ENCODE measurements at regions not wholly inside any gene's neighbourhood (a gene's known extent, or its start where the extent isn't known, plus 50 kb on each side); places are given as distances from the start of the nearest gene placed in this dataset.
A peak's percentile ranks its signal among the peaks of the same experiment; 100 is the strongest.

DNA sequence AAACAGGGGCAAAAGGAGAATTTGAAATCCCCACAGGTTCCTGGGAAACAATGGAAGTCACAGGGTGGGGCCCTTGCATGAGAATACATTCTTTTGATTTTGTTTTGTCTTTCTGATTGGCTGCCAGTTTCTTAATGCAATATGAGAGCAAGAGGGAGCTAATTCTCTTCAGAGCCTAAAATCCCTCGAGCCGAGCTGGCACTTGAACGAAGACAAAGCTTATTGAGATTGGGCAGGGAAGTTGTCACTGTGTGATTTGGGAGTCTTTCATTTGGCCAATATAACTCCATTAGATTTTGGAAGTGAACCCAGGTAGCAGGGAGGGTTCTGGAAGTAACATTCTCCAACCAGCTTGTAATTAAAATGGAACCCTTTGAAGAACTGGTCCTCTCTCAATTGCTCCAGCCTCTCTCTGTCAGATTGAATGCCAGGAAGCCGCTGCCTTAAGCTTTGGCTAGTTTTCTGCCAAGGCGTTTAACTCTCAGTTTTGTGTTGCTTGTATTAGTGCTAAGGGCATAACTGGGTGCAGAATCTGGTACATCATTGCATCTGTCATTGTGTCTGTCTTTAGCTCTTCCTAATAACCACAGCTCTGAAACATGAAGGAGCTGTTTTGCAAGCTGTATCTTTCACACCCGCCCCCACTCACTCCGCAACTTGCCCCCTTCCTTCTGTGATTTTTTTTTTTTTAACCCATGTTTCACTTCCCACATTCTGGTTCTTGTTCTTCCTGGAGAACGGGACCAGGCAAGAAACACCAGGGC is 272.0 kb downstream of the MAF start:
- no peak for DNase-seq

DNA sequence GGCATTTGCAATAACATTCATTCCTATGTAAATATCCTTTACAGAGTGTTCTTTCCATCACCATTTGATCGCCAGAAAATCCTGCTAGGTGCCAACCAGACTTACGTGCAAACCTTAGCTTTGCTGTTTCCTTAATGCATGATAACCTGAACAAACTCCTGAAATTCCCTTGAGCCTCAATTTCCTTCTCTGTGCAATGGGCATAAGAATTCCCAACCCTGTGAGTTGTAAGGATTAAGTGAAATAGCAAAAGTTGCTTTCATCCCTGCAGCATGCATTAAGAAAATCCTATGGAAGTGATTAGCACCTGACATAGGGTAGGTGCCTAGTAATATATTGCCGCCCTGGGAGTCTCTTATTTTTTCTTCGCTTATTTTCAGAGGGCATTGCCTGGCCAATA is 272.7 kb downstream of the MAF start:
- DNase-seq = no peak

DNA sequence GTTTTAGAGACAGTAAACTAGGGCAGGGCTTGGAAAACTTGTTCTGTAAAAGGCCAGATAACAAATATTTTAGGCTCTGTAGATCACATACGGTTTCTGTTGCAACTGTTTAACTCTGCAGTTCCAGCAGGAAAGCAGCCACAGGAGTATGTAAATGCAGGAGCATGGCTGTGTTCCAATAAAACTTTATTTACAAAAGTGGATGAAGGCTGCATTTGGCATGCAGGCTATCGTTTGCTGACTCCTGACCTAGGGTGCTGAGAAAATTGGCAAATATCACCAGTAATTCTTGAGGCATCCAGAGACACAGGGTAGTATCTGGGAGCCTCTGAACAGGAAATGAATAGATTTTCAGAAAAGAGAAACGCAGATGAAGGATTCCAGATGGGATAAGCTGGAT is 274.0 kb downstream of the MAF start:
- no peak for DNase-seq

DNA sequence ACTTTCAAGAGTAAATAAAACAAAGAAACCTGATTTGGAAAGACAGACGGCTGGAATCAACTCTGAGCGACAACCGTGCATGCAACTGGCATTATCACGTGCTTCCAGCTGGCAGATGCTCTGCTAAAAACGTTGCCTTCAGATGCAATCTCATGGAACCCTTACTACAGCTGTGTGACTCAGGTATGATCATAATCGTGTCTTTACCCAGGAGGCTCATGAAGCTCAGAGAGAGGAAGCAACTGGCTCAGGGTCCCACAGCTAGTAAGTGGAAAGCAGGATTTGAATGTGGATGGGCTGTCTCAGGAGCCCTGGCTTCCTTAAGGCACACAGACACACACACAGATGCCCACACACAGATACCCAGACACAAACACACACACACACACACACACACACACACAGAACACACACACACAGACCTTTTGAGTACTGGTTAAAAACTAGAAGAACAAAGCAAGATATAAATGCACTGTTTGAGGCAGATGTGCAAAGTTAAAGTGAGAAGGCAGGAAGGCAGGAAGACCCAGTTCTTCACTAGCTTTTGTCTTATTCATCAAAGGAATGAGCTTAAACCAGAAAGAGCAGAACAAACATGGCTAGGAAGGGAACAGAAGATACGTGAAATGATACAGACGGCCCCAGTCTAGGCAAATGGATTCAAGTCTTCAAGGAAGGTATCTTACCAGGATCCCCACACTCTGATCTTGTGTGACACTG is 275.2 kb downstream of the MAF start:
- DNase-seq = no peak

DNA sequence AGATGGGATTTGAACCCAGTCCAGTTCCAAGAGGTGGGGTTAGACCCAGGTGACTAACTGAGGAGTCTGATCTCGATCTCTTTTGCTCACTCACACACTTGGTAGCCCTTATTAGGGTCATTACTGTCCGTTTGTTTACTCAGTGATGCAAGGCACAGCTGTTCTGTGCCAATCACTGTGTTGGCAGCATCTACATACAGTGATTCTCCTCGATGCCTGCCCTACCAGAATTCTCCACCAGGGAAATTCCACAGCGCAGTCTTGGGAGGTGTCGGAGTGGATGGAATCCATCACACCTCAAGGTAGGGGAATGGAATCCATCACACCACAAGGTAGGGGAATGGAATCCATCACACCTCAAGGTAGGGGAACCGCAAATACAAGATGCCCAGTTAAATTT is 279.6 kb downstream of the MAF start:
- DNase-seq = no peak

DNA sequence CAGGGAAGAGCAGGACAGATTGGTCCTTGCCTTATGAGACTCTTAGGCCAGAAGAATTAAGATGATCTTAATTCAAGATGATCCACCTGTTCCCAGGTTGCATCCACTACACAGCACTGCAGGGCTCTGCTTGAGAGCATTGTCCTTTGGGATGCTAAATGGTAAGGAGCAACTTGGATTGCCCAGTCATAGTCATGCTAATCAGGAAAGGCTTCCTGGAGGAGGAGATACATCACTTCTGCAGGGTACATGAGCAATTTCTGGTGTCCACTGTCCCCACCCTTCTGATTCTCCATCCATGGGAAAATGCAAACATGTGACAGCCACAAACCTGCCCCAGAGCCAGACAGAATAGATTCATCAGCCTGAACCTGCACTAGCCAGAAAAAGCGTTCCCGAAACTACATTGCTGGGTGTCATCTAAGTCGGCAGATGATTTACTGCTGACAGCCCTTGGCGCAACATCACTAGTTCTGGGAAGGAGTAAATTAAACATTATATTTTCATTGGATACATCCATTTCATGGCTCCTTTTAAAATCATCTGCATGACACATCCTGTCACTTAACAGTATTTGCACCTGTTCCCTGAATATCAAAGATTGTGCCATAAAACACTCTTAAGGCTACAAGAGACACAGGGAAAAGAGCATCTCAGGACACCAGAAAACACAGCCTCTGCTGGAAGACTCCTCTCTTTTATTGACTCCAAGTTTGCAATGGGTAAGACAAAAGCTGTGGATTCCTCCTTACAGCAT is 282.2 kb downstream of the MAF start:
- DNase-seq = no peak

DNA sequence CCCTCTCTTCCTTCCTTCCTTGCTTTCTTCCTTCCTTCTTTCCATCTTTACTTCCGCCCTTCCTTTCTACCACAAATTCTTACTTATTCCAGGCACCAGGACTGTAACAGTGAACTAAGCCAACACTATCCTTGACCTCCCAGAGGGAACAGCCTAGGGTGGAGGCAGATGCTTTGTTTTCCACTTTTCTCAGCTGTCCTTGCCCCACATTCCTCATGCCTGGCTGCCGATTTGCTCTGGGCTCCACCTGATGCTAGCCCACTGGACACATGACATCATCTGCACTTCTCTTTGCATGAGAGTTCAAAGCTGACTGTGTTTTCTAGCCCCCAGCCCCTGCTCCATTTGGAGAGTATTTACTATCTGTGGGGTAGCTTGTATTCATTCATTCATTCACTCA is 283.0 kb downstream of the MAF start:
- no peak for DNase-seq

DNA sequence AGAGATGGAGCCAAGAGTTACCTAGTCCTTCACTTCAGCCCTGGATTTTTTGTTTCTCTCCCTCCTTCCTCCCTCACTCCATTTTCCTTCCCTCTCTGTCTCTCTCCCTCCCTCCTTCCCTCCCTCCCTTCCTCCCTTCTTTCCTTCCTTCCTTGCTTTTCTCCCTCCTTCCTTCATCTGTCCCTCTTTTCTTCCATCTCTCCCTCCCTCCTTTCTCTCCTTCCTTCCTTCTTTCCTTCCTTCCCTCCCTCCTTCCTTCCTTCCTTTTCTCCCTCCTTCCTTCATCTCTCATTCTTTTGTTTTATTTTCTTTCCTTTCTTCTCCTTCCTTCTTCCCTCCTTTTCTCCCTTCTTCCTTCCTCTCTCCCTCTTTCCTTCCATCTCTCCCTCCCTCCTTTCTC is 283.5 kb downstream of the MAF start:
- no peak for DNase-seq

DNA sequence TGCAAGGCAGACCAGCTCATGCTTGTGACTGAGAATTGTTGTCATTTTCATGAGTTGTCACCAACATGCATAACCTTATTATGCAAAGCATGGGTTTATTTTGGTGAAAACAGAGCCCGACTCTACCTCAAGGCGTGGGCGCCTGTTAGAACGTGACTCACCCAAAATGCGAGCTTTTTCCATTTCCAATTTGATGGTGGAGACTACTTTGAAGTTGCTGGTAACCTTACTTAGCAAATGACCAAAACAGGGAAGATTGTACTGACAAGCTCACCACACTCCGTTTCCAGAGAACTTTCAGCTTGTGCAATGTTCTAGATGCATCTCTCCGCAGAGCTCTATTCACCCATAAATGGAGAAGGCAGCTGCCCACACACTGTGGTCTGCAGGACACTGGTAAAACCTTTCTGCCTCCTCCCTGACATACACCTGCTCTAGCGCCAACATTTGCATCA is 284.5 kb downstream of the MAF start:
- DNase-seq = no peak

DNA sequence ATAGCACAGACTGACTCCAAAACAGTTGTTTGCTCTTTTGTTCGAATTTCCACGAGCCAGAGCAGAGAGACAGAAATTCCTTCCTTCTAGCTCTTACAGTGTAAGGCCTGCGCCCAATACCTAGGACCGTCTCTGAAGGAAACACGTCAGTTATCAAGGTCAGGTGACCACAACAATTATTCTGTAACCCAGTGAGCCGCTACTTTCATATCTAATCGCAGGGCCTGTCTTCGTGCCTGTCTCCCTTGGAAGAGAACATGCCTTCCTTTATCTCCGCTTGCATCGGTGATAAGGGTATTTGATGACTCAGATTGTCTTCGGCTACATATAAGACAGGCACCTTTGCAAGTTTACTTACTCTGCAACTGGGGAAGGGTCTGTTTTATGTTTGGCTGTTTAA is 288.0 kb downstream of the MAF start:
- DNase-seq = no peak

DNA sequence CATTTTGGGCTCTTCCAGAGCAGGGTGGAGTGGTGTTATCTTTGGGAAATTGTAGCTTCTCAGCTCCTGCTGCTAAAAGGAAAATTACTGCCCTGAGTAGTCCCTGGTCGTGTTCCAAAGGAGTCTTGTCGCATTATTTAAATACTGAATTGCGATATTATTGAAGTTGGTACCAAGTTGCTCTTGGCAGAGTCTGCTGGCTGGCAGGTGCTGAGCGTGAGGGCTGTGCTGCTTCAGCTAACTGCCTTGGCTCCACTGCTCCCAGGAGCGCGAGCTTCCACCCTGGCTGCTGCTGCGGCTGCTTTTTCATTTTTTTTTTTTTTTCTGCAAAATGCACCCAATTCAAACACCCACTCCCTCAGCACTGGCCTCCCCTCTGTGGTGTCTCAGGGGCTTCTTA is 289.8 kb downstream of the MAF start:
- no peak for DNase-seq

DNA sequence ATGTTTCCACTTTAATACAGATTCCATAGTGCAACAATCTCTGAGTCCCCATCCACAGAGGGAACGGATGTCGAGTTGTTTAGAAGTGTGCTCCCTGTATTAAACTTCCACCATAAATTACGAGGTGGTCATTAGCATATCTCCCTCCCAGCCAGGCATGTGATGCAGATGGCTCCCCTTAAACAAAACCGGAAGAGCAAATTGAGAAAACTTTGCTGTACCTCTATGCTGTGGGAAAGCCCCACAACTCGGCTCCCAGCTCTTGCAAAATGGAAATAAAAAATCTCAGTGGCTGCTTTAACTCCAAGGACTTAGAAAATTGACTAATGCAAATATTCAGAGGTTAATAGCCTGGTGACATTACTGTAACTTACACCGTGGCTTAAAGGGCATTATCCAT is 290.9 kb downstream of the MAF start:
- no peak for DNase-seq

DNA sequence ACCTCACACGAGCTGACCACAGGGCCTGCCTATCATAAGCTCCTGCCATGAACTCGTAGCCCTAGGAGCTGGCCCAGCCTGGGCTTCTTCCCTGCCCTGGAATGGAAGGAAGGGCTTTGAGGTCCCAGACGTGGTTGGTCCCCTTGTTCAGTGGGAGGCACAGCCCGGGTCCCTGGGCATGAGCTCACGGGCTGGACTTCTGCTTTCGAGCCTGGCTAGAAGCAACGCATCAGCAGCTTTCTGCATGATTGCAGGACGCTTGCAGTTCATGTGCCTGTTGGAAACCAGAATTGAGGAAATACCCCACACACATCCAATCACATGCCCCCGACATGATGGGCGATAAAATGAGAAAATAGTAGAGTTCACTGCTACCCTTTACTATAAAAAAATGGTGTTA is 293.3 kb downstream of the MAF start:
- no peak for DNase-seq

DNA sequence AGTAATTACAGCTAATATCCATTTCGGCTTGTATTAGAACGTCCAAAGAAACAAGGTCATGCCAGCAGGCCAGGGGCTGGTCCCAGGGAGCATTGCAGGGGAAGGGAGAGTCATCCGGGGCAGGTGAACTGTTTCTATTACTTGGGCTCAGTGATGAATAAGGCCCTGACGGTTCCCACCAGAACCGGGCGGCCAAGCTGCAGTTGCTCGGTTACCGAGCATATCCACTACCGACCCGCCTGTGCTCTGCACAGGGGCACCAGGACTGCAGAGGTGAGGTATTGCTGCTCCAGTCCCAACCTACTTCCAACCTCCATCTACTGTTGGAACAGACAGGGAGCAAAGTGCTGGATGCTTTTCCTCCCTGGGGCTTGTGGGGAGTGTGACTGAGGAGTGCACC is 295.5 kb downstream of the MAF start:
- no peak for DNase-seq

DNA sequence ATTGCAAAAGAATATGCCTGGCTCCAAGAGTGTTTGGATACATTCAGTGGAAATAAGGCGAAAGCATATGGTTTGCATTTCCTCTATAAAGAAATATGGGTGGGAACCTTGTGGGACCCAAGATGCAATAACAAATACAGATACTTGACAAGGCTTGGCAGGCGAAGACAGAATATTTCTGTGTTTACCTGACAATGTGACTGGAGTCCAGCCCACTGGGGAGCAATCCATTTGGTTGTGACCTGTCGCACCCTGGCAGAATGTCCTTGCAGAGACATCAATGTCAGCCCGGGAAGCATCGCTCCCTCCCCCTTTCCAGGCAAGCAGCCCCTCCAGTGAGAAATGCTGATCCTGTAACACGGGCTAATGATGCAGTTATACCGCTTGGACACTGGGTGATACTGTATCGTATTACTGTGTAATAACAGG is 296.6 kb downstream of the MAF start:
- DNase-seq = peak; percentile 29

DNA sequence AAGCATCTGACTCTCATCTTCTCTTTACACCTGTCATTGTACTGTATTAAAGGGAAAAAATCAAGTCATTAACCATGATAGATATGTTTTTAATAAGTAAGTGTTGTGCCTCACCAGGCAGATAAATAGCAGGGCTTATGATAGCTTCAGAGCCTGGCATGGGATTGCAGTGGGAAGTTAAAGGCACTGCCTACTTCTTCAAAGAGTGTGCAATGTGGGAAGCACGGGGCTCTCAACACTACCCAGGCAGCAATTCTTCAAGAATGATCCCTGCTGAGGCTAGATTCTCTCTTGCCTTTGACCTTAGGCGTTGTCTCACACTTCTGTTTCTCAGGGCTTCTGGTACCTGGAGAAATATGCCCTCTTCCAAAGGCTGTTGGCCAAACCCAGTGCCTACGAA is 297.3 kb downstream of the MAF start:
- no peak for DNase-seq

DNA sequence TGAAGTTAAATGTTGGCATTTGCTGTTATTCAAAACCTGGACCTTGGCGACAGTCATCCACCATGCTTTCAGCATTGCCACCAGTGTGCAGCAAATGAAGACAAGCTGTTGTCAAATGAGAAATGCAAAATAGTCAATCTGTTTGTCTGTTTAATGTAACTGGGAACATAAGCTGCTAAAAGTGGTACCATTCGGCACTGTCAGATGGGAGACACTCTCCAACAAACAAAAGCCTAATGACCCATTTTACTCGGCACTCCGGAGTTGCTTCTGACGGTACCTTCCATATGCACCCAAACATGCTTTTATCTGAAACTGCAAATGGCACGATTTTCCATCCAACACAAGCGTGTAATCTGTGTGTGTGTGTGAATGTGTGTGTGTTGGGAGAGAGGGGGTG is 297.8 kb downstream of the MAF start:
- DNase-seq = no peak

DNA sequence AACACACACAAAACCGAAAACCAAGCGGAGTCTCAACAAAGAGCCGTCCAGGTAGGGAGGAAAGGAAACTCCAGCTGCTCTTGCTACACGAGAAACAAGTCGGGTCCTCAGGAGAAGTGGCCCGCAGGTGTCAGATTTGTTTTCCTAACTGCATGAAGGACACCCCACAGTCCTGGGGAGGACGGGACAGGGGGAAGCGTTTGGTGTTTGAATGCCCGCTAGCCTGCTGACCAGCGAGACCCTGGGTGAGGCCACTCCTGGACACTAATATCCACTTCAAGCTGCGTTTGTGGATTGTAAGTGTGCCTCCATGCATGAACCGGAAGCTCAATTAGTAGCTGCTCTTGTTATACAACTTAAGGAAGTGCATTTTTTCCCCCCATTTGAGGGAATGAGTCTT is 299.5 kb downstream of the MAF start:
- peak; percentile 62 for DNase-seq

DNA sequence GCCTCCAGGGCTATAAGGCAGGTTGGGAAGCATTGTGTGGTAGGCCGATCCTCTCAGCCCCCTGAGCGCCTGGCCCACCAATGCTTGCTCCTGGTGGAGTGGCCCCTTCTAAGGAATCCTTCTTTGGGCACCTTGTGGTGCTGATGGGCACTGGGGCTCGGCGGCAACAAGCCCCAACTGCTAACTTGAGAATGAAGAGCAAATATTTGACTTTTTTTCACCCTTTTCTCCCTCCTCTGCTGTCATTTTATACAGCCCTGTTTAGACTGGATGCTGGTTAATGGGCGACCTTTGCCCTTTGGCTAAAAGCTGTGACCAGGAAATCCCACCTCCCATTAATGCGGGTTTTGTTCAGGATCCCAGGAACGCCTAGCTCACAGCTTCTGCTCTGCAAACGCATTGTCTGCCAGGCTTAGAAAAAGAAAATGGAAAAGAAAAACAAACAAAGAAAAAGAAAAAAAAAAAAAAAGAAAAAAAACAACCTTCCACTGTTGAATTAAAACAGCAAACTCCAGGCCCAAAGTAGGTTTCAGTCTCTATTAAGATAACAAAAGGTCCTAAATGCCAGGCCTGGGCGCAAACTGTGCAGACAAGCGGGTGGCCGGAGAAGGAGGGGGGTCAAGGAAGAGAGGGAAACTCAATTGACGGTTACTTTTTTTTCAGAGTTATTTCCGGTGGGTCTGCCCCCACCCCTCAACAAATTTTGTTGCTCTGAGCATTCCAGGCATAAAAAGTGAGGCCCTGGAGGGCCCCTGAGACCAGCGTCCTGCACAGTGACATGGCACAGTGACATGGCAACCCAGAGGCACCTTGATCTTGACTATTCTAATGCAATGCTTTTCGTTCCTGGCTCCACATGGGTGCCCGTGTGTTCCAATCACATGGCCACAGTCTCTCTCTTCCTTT is 301.4 kb downstream of the MAF start:
- no peak for DNase-seq

DNA sequence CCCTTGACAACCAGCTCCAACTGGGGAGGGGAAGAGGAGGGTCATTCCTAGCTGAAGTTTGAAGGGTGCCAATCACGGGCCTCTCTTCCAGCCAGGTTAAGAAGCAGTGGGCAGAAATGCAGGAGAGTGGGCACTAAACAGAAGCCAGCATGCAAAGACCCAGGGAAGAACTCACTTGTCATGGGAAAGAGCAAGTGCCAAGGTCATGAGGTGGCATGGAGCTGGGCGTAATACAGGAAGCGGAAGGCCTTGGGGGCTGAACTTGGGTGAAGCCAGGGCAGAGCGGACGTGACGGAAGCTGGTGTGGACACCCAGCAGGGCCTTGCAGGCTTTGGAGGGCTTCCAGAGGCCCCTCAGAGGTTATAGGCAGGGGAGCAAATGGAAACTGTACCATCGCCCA is 302.1 kb downstream of the MAF start:
- no peak for DNase-seq

DNA sequence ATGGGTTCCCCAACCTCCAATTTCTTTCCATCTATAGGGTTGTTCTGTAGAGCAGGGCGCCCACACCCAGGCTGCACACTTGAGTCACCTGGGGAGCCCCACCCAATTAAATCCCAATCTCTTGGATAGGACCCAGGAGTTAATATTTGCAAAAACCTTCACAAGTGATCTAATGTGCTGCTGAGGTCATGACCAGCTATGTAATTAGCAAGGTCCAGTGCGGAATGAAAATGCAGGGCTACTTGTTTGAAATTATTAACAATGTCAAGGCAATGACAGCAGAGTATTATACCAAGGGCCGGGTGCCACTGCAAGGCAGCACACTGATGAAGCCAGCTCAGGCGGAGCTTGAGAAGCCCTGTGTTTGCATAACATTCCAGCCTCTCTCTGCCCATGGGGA is 302.7 kb downstream of the MAF start:
- no peak for DNase-seq

DNA sequence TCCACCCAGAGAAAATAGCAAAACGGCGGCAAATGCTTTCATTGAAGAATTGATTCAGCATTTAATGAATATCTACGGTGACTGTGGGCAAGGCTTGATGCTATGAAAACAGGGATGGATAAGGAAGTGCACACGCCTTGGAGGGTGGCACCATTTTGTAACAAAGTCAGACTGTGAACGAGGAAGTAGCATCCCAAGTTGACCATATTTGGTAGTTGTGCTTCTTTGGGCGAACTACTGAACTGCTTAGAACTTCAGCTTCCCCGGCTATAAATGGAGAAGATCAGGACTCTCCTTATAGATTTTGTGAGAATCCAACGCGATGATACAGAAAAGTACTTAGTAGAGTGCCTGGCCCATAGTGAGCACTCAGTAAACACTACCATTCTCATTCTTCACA is 303.2 kb downstream of the MAF start:
- no peak for DNase-seq

DNA sequence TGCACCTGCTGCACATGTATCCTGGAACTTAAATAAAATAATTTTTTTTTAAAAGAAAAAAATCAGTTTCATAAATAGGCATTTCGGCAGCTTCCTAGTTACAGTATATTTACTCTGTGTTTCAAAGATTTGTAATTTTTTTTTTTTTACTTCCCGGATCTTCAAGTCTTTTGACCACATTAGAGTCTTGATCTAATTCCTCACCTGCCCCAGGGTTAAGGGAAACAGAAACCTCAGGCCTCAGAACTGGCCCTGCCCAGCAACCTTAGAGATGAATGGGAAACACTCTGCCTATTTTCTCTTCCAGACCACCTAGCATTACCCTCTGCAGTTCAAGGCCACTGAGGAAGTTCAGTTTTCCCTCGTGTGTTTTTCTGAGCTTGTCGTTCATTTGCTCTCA is 304.0 kb downstream of the MAF start:
- DNase-seq = no peak

All from DMS153 (cell line).